ENCODE measurements at regions not wholly inside any gene's neighbourhood (a gene's known extent, or its start where the extent isn't known, plus 50 kb on each side); places are given as distances from the start of the nearest gene placed in this dataset.

GRCh38 chr5:167943343-167943742 lies 348.1 kb upstream of the WWC1 start:
- H3K9me2 ChIP-seq (replicated peaks; ENCODE audit: insufficient read depth) = no peaks in the 10 kb centered on the region
- H3K27me3 ChIP-seq = no peaks in the 10 kb centered on the region
- no peaks in the 10 kb centered on the region for H3K4me1 ChIP-seq (ENCODE audit: insufficient read depth)
- no peak overlapping the region for H3K4me3 ChIP-seq
- H3K9me3 ChIP-seq (ENCODE audit: low read depth) = no peaks in the 10 kb centered on the region
- 71% methylated on average over 1 of the region's 1 CpG for WGBS (ENCODE audit: low lambda C conversion rate, missing lambda C conversion rate)
- TF ChIP-seq EZH2phosphoT487 (IDR thresholded peaks at IDR 0.05; ENCODE audit: low read depth, severe bottlenecking, unreplicated experiment) (no peak), CTCF (IDR thresholded peaks at IDR 0.05; ENCODE audit: poor library complexity) (no peak), EZH2 (IDR thresholded peaks at IDR 0.05; ENCODE audit: borderline replicate concordance) (no peak)
- H3K27ac ChIP-seq = no peak overlapping the region
- no peak overlapping the region for H2AFZ ChIP-seq
- H3K4me2 ChIP-seq = no peak overlapping the region
- H3K36me3 ChIP-seq (replicated peaks; ENCODE audit: insufficient read depth, low read depth) = no peaks in the 10 kb centered on the region
- no peaks in the 10 kb centered on the region for H3K79me2 ChIP-seq
- H4K20me1 ChIP-seq (ENCODE audit: insufficient read depth, poor library complexity, severe bottlenecking) = no peaks in the 10 kb centered on the region
- DNase-seq (ENCODE audit: low spot score) = no peak

GRCh38 chr5:167944121-167944852 lies 347.2 kb upstream of the WWC1 start:
- no peak overlapping the region for H3K4me2 ChIP-seq
- no peaks in the 10 kb centered on the region for H3K9me2 ChIP-seq (replicated peaks; ENCODE audit: insufficient read depth)
- 63% methylated on average over 9 of the region's 9 CpGs for WGBS (ENCODE audit: low lambda C conversion rate, missing lambda C conversion rate)
- no peaks in the 10 kb centered on the region for H3K4me1 ChIP-seq (ENCODE audit: insufficient read depth)
- TF ChIP-seq EZH2 (IDR thresholded peaks at IDR 0.05; ENCODE audit: borderline replicate concordance) (no peak), EZH2phosphoT487 (IDR thresholded peaks at IDR 0.05; ENCODE audit: low read depth, severe bottlenecking, unreplicated experiment) (no peak), CTCF (IDR thresholded peaks at IDR 0.05; ENCODE audit: poor library complexity) (no peak)
- DNase-seq (ENCODE audit: low spot score) = no peak
- H3K27ac ChIP-seq = no peak overlapping the region
- no peaks in the 10 kb centered on the region for H3K79me2 ChIP-seq
- H3K27me3 ChIP-seq = no peaks in the 10 kb centered on the region
- no peaks in the 10 kb centered on the region for H4K20me1 ChIP-seq (ENCODE audit: insufficient read depth, poor library complexity, severe bottlenecking)
- no peak overlapping the region for H2AFZ ChIP-seq
- H3K9me3 ChIP-seq (ENCODE audit: low read depth) = no peaks in the 10 kb centered on the region
- H3K36me3 ChIP-seq (replicated peaks; ENCODE audit: insufficient read depth, low read depth) = no peaks in the 10 kb centered on the region
- H3K4me3 ChIP-seq = no peak overlapping the region

DNA sequence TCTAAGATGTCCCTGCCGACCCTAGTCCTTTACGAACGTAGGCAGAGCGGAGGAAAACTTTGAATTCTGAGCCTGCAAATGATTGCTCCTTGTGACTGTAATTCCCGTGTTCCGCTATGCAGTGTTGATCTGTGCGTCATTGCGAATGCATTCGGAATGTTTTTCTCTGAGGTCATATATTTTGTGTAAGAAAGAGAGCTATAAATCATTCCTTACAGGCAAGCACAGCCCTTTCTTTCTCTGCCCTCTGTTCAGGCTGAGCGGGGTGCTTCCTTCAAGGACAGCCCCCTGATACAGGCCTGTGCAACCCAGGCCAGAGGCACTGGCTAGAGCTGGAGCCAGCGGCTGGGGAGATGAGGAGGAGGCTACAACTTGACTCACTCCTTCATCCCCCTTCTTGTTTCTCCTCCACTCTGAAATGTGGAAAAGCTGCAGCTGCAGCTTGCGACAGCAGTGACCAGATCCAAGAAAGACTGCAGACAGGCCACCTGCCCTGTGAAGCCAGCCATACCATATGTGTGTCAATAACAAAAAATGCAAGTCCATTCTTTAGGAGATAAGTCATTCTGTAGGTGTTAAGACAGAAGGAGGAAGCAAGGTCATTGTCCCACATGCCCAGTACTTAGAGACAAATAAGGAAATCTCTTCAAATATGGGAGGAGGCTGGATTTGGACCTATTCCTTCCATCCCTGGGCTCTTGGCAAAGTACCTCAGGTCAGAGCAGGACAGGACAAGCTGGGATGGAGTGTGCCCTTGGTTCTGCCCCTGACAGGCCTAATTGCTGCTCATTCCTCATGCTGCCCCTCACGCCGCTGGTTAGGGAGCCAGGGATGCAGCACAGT lies 345.7 kb upstream of the WWC1 start:
- 67% methylated on average over 14 of the region's 14 CpGs for WGBS (ENCODE audit: low lambda C conversion rate, missing lambda C conversion rate)
- Histone ChIP-seq H3K27ac (peak overlapping the region; percentile 29), H3K4me1 (ENCODE audit: insufficient read depth) (peaks cover 5% of the 10 kb centered on the region), H3K9me2 (replicated peaks; ENCODE audit: insufficient read depth) (no peaks in the 10 kb centered on the region), H3K4me2 (no peak overlapping the region), H4K20me1 (ENCODE audit: insufficient read depth, poor library complexity, severe bottlenecking) (no peaks in the 10 kb centered on the region), H3K27me3 (no peaks in the 10 kb centered on the region), H3K36me3 (replicated peaks; ENCODE audit: insufficient read depth, low read depth) (no peaks in the 10 kb centered on the region), H3K79me2 (no peaks in the 10 kb centered on the region), H3K4me3 (no peak overlapping the region), H2AFZ (no peak overlapping the region), H3K9me3 (ENCODE audit: low read depth) (no peaks in the 10 kb centered on the region)
- DNase-seq (ENCODE audit: low spot score) = peak; percentile 41
- TF ChIP-seq CTCF (IDR thresholded peaks at IDR 0.05; ENCODE audit: poor library complexity) (no peak), EZH2 (IDR thresholded peaks at IDR 0.05; ENCODE audit: borderline replicate concordance) (no peak), EZH2phosphoT487 (IDR thresholded peaks at IDR 0.05; ENCODE audit: low read depth, severe bottlenecking, unreplicated experiment) (no peak)

Data from hepatocyte (in vitro differentiated cells).